ENCODE measurements at regions not wholly inside any gene's neighbourhood (a gene's known extent, or its start where the extent isn't known, plus 50 kb on each side); places are given as distances from the start of the nearest gene placed in this dataset.
"Not testable (repeated sequence)": the region's sequence is repeated elsewhere in the genome, so short reads cannot be mapped to it uniquely, and the experiment has no call there.

DNA sequence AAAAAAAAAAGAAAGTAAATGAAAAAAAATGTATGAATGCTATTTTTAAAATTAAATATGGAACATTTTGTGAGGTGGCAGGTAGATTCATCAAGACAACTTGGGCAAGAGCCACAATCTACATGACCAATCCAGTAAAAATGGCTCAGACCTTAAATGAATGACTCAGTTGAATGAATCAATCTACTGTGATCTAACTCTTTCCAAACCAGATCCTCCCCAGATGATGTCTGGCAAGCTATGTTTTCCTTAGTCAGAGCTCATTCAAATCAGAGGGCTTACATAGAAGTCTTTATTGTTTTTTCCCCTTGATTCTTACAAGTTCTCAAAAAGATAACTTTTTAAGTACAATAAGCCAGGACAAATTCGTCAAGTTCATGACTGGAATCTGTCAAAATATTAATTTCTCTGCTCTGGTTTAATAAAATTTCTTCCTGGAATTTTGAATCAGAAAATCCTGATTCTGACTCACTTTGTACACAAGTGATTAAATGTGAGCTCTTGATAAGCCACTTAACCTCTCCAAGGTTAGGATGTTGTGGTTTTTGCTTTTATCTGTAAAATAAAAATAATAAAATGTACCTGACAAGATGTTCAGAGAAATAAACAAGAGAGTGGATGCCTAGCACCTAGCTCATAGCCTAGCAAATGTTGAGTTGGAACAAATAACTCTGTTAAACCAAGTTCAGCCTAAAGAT is 105.6 kb upstream of the SMIM31 start:
- TF ChIP-seq POLR2A (IDR thresholded peaks at IDR 0.05; ENCODE audit: low read depth, low read length), result no peak
- DNase-seq (ENCODE audit: insufficient read length, low spot score) (peak; percentile 7), FAIRE-seq (peak; percentile 75)

DNA sequence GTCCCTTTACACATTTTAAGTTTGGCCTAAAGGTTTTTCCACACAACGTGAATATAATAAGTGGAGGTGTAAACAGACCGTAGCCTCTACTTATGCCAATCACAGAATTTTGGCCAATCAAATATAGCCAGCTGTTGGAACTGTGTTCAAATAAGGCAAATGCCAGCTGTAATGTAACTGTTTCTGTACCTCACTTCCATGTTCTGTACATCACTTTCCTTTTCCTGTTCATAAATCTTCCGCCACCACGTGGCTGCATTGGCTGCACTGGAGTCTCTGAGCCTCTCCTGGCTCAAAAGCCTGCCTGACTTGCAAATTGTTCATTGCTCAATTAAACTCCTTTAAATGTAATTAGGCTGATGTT is 105.1 kb upstream of the SMIM31 start:
- DNase-seq (ENCODE audit: insufficient read length, low spot score) (no peak), FAIRE-seq (no peak)
- TF ChIP-seq POLR2A (IDR thresholded peaks at IDR 0.05; ENCODE audit: low read depth, low read length), result no peak

DNA sequence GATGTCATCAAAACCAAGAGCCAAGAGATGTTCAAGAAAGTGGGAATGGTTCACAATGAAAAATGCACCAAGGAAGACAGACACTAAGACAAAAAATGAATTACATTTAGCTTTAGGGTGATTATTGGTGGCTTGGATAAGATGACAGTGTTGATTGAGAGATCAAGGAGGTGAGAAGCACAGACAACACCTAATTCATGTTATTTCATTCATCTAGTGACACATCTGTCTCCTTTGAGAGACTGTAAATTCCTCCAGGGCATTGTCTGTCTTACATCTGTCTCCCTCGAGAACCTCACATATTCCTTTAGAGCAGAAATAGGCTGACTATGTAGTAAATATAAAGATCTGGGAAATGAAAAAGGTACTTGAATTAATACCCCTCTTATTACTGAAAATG is 94.2 kb upstream of the SMIM31 start:
- TF ChIP-seq POLR2A (IDR thresholded peaks at IDR 0.05; ENCODE audit: low read depth, low read length), result no peak
- FAIRE-seq (no peak), DNase-seq (ENCODE audit: insufficient read length, low spot score) (no peak)

DNA sequence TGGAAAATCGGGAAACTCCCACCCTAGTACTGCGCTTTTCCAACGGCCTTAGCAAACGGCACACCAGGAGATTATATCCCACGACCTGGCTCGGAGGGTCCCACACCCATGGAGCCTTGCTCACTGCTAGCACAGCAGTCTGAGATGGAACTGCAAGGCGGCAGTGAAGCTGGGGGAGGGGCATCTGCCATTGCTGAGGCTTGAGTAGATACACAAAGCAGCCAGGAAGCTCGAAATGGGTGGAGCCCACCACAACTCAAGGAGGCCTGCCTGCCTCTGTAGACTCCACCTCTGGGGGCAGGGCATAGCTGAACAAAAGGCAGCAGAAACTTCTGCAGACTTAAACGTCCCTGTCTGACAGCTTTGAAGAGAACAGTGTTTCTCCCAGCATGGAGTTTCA is 77.8 kb upstream of the SMIM31 start:
- DNase-seq (ENCODE audit: insufficient read length, low spot score), result not testable (repeated sequence)

DNA sequence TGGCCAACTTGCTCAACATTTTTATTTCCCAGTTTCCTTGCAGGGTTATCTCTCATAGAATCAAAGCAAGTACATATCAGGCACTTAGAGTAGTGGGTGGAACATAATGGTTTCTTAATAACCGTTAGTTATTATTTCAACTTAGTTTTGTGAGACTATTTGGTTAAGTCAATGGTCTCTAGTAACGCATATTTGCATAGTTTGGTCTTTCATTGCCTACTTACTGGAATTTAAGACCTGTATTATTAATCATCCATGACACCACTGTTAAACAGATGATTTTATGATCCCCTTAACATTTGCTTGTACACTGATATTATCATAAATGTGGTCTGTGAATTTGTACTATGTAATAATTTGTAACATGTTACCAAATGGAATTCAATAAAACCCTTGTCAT is 70.9 kb upstream of the SMIM31 start:
- no peak for FAIRE-seq
- TF ChIP-seq POLR2A (IDR thresholded peaks at IDR 0.05; ENCODE audit: low read depth, low read length), result no peak

More for the DNA sequence above, 77.8 kb upstream of the SMIM31 start:
- FAIRE-seq, result not testable (repeated sequence)

DNA sequence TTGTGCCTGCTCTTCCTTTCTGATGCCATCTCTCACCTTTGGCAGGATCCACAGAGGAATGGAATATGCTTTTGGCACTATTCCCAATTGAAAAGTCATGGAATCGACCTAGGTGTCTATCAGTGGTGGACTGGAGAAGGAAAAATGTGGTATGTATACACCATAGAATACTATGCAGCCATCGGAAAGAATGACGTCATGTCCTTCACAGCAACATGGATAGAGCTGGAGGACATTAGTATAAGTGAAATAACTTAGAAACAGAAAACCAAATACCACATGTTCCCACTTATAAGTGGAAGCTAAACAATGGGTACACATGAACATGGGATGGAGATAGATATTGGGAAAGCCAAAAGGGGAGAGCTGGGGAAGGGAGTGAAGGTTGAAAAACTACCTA is 58.3 kb upstream of the SMIM31 start:
- no peak for FAIRE-seq
- DNase-seq (ENCODE audit: insufficient read length, low spot score), result no peak
- no peak for TF ChIP-seq POLR2A (IDR thresholded peaks at IDR 0.05; ENCODE audit: low read depth, low read length)

More for the DNA sequence above, 70.9 kb upstream of the SMIM31 start:
- DNase-seq (ENCODE audit: insufficient read length, low spot score), result no peak

DNA sequence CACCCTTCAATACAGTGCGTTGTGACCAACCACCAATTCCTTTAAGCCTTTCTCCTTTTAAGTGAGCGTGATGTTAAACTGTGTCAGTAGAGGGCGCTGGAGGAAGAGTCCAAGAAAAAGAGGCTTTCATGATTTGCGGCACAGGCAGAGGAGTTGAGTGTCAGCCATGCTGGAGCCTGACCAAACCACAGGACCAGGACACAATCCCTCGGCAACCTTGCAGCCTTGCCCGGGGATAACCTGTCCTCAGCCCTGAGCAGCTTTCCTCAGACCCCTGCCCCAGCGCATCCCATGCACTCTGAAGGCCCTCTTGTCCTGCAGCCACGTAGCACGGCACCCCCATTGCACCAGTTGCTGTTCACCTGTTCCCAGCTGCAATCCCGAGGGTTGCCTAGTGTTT is 53.5 kb upstream of the SMIM31 start:
- TF ChIP-seq POLR2A (IDR thresholded peaks at IDR 0.05; ENCODE audit: low read depth, low read length), result no peak
- FAIRE-seq, result no peak
- DNase-seq (ENCODE audit: insufficient read length, low spot score), result no peak

DNA sequence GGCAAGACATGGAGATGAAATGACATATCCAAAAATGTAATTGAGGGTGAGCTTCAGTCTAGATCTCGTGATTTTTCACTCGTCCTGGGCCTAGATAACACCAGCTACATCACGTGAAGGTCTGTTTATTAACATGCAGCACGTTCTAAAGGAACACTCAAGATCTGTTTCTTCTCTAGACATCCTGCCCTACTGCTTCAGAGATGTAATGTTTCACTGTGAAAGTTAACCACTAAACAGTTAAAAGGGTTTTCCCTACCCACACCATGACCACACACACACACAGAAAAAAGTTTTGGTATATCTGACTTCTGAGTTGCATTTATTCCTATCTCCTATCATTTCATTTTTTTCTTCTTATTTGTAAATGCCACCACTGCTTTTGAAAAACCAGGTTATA is 52.3 kb upstream of the SMIM31 start:
- DNase-seq (ENCODE audit: insufficient read length, low spot score) (no peak), FAIRE-seq (no peak)
- TF ChIP-seq POLR2A (IDR thresholded peaks at IDR 0.05; ENCODE audit: low read depth, low read length), result no peak

All from H54 (cell line).